Activated CD4-positive, alpha-beta T cell treated with anti-CD3 and anti-CD28 coated beads for 4 hours (primary cell): ENCODE measurements at regions not wholly inside any gene's neighbourhood (a gene's known extent, or its start where the extent isn't known, plus 50 kb on each side); places are given as distances from the start of the nearest gene placed in this dataset.

Experiments
- DNase-seq, 2 donors: peaks; one replicate each; pipeline ENCODE4 v3.0.0-alpha.2; 2020

GRCh38 chr4:24091639-24092233 is 201.9 kb upstream of the PPARGC1A start:
- no peak for DNase-seq

GRCh38 chr4:24089851-24090534 is 200.1 kb upstream of the PPARGC1A start:
- no peak for DNase-seq

DNA sequence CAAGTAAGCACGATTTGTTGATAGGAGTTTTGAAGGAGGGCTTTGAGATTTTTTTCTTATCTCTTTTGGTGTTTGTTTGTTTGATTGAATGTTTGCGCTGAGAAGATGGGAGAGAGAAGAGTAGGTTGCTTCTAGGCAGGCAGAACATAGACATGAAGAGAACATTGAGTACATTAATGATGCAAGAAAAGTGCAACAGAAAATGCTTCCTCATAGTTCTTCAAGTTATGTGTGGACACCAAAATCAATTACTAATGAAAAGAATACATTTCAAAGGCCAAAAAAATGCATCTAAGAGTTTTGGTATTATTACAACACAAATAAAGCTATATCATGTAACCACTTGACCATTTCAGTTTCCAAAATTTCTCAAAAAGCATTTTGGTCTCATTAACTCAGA is 191.0 kb upstream of the PPARGC1A start:
- no peak for DNase-seq

DNA sequence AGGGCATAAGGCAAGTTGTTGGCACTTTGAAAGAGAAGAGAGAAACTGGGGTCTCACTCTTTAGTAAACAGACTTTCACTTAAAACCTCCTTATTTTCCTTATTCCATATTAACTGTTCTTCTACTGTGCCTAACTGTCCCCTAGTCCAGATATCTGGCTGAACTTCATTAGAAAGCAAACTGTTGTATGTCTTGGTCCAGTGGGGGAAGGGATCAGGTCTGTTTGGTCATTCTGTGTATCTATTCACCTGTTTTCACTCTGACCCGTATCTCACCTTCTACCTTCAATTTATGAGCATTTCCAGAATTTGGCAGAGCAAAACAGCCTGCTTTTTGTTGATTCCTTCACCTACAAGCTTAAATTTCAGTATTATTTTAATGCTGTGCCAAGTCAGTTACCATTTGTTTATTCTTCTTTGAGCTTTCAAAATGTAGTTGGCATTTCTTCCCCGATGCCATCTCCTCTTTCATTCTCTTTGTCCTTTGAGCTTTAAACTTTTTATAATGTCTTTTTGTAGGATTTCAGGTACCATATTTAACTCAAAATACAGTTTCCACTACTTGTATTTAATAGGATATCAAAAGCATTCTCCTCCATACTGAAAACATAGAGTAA is 188.6 kb upstream of the PPARGC1A start:
- DNase-seq = no peak

DNA sequence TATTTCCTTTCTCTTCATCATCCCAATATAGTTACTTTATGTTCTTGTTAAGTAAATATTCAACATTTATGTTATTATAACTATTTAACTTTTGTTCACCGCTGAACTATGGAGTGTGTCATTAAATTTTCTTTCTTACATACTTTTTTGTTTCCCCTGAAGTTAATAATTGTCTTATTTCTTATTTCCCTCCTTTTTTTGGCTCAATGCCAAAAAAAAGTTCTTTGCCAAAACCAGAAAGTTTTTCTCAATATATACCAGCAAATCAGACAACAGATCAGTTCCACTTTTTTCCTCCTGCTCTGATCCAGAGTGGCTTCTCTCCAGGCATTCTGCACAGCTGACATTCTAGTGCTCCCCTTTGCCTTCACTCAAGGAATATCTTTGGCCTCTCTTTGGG is 187.0 kb upstream of the PPARGC1A start:
- DNase-seq = no peak

DNA sequence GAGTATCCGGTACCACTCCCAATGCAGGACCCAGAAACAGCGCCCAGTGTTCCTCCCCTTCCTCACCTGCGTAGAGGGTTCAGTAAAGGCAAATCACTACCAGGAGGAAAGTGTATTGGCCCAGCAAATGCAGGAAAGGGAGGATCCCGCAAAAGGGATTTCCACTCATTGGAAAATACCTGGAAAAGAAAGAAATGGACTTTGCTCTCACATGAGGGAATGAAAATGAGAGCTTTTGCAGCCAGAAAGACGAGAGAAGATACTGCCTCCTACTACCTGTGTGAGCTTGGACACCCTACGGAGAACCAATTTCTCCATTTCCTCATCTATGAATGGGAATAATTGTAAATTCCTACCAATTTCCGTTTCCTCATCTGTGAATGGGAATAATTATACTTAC is 184.1 kb upstream of the PPARGC1A start:
- no peak for DNase-seq

DNA sequence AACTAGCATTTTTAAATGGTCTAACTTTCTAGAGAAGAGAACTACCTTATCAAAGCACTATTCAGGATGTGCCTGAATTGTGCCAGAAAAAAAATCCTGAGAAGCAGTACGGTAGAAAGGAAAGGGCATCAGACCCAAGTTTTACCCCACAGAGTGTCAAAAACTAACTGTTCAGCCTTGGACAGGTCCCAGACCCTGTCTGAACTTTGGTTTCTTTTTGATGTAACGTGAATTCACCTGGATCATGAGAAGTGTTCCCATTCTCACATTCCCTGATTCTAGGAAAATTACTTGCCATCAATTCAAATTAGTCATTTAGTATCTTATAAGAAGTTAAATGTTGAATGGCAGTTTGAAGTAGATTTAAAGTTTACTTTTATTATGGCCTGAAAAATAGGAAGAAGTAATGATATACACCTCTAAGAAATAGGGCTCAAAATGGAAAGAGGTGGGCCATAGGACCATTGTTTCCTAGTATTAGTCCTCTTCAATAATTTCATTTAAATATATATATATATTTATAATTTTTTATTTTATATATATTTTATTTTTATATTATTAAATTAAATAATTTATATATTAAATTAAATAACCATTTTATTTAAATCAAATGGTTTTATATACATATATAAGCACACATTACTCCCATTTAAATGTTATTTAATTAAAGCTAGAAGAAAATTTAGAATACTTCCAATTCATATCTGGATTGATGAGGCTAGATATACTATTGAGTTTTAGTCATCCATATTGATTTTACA is 181.9 kb upstream of the PPARGC1A start:
- no peak for DNase-seq

- no peak for DNase-seq
Observed at GRCh38 chr4:24070117-24070516, 180.3 kb upstream of the PPARGC1A start.

GRCh38 chr4:24067367-24068193 is 177.7 kb upstream of the PPARGC1A start:
- DNase-seq = no peak

DNA sequence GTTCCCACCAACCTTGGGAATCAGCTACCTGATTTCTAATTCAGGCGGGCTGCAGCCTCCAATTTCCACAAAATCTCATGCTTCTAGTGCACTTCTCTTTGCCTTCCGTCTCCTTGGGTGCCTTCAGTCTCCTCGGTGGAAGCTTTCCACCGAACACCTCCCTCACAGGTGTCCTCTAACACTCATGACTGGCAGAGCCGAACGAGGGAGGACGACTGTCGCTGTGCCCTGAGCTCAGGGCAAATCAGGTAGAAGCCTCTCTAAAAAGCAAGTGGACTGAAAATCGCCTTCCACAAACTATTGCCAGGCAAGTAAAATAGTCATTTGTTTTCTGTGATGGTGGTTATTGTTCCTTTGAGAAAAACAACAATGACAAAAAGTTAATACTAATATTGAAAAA is 176.1 kb upstream of the PPARGC1A start:
- DNase-seq = no peak

- no peak for DNase-seq
Observed at GRCh38 chr4:24063731-24064130, 173.9 kb upstream of the PPARGC1A start.

- DNase-seq = no peak
Observed at GRCh38 chr4:24060932-24061331, 171.1 kb upstream of the PPARGC1A start.

GRCh38 chr4:24059839-24060238 is 170.0 kb upstream of the PPARGC1A start:
- DNase-seq = no peak

GRCh38 chr4:24057915-24058559 is 168.2 kb upstream of the PPARGC1A start:
- no peak for DNase-seq

GRCh38 chr4:24056289-24056688 is 166.4 kb upstream of the PPARGC1A start:
- DNase-seq = no peak

DNA sequence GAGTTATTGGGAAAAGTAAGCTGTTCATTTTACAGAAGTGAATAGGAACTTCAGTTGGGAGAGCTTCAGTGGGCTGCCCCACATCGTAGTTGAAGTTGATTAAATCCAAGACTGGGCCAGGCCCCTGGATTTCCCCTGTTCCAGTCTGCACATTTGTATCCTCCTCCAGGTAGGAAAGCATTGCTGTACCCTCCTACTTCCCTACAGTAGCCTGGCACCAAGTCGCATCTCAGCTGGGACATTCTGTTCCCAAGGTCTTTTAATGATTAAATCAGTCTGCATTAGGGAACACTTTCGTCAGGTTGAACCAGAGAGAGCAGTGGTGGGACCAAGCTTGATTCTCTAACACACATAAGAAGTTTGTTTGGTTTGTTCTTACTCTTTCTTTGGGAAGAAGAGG is 165.8 kb upstream of the PPARGC1A start:
- no peak for DNase-seq

GRCh38 chr4:24054910-24055309 is 165.1 kb upstream of the PPARGC1A start:
- DNase-seq = no peak

DNA sequence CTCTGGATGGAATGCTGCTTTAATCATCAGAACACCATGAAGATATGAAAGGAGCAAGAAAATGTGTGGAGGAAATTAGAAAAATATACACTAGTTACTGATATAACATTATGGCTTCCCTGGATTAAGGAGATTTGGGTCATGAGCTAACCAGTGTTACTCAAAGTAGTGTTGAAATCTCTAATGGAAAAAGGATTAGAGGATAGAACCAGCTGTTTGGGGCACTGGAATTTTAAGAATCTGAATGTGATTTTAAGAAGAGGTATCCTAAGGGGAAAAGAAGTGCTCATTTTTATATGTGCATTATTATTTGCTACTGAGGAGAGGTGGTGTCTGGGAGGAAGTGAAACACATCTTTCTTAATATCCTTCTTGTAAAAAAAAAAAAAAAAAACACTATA is 164.1 kb upstream of the PPARGC1A start:
- no peak for DNase-seq

- no peak for DNase-seq
Observed at GRCh38 chr4:24044610-24045589, 155.1 kb upstream of the PPARGC1A start.

DNA sequence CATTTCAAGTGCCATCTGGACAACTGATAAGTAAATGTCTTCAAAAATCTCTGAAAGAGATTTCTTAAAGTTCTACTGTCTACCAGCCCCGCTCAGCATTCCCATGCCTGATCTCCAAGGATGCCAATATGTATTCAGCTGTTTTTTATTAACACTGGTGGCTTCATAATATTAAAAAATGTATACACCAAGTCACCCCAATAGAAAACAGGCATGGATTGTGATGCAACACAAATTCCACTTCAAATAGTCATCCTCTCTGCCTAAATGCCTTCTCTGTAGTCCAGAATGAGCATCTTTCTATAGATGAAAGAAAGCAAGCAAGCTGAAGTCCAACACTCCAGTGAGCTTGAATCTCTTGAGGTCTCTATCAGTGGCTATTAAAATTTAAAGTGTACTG is 152.2 kb upstream of the PPARGC1A start:
- no peak for DNase-seq

DNA sequence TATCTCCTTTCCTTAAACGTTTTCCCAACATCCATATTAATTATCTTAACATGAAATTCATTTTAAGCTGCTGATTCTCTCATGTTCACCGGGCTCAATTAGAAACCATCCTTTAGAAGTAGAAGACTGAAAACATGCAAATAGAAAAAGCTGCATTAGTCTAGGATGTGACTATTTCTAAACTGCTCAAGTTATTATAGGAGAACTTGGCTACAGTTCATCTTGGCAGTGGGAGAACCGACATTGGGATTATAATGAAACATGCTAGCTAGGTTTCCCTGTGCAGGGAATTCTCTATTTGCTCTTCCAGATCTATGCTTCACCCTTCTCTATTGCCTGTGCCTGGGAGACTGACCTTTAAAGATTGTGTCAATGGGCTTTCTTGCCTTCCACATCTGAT is 151.0 kb upstream of the PPARGC1A start:
- DNase-seq = no peak
